H9 (cell line): ENCODE measurements at regions not wholly inside any gene's neighbourhood (a gene's known extent, or its start where the extent isn't known, plus 50 kb on each side); places are given as distances from the start of the nearest gene placed in this dataset.

Source experiments
- DNase-seq: peaks from one replicate; pipeline ENCODE4 v3.0.0-alpha.2; 2017
- H2AFZ ChIP-seq: one replicate; pipeline ENCODE4 v1.6.1; 2013; ENCODE audit warnings: mild to moderate bottlenecking, low read length, control low read depth, moderate library complexity
- H2AK5ac ChIP-seq: 2 replicates; pipeline ENCODE4 v1.6.1; 2013; ENCODE audit warnings: low read length, control low read depth, mixed read lengths; ENCODE audit not compliant: insufficient read length
- H2BK120ac ChIP-seq: one replicate; pipeline ENCODE4 v1.6.1; 2013; ENCODE audit warnings: low read depth, mild to moderate bottlenecking, low read length, control low read depth, inconsistent platforms; ENCODE audit not compliant: poor library complexity, severe bottlenecking
- H2BK12ac ChIP-seq: 2 replicates; pipeline ENCODE4 v1.6.1; 2013; ENCODE audit warnings: low read length, control low read depth, mixed read lengths, low read depth; ENCODE audit not compliant: insufficient read length
- H2BK15ac ChIP-seq: 2 replicates; pipeline ENCODE4 v1.6.1; 2013; ENCODE audit warnings: low read depth, low read length, control low read depth
- H2BK20ac ChIP-seq: one replicate; pipeline ENCODE4 v1.6.1; 2013; ENCODE audit warnings: low read depth, mild to moderate bottlenecking, low read length, control low read depth, inconsistent platforms; ENCODE audit not compliant: poor library complexity, severe bottlenecking
- H2BK5ac ChIP-seq: 2 replicates; pipeline ENCODE4 v1.6.1; 2013; ENCODE audit warnings: low read length, control low read depth, mixed read lengths; ENCODE audit not compliant: insufficient read length
- H3K14ac ChIP-seq: 2 replicates; pipeline ENCODE4 v1.6.1; 2013; ENCODE audit warnings: low read length, control low read depth; ENCODE audit not compliant: insufficient read depth
- H3K18ac ChIP-seq: 2 replicates; pipeline ENCODE4 v1.6.1; 2013; ENCODE audit warnings: low read depth, mild to moderate bottlenecking, mixed read lengths, low read length, control low read depth; ENCODE audit not compliant: insufficient read length
- H3K23ac ChIP-seq: 2 replicates; pipeline ENCODE4 v1.6.1; 2013; ENCODE audit warnings: low read length, control low read depth, mixed read lengths, low read depth; ENCODE audit not compliant: insufficient read length
- H3K23me2 ChIP-seq: 2 replicates; pipeline ENCODE4 v1.6.1; 2013; ENCODE audit warnings: low read depth, mild to moderate bottlenecking, mixed read lengths, low read length, control low read depth; ENCODE audit not compliant: insufficient read length, poor library complexity, severe bottlenecking
- H3K27ac ChIP-seq: 2 replicates; pipeline ENCODE4 v1.5.1; 2013; ENCODE audit warnings: low read length, control low read depth, mixed read lengths, low read depth; ENCODE audit not compliant: insufficient read length
- H3K27me3 ChIP-seq: 2 replicates; pipeline ENCODE4 v1.6.1; 2013; ENCODE audit warnings: low read length, control low read depth, inconsistent platforms; ENCODE audit not compliant: insufficient read depth
- H3K4ac ChIP-seq: 2 replicates; pipeline ENCODE4 v1.6.1; 2013; ENCODE audit warnings: low read depth, mild to moderate bottlenecking, control low read depth, inconsistent platforms, low read length, moderate library complexity
- H3K4me1 ChIP-seq: 2 replicates; pipeline ENCODE4 v1.6.1; 2013; ENCODE audit warnings: low read length, control low read depth, inconsistent platforms; ENCODE audit not compliant: insufficient read depth
- H3K4me2 ChIP-seq: 2 replicates; pipeline ENCODE4 v1.6.1; 2013; ENCODE audit warnings: low read length, control low read depth, mixed read lengths; ENCODE audit not compliant: insufficient read length, insufficient read depth
- H3K56ac ChIP-seq: 2 replicates; pipeline ENCODE4 v1.6.1; 2013; ENCODE audit warnings: low read depth, mild to moderate bottlenecking, mixed read lengths, low read length, control low read depth; ENCODE audit not compliant: insufficient read length
- H3K79me1 ChIP-seq: 2 replicates; pipeline ENCODE4 v1.6.1; 2013; ENCODE audit warnings: low read depth, mild to moderate bottlenecking, moderate library complexity, low read length, control low read depth, inconsistent platforms; ENCODE audit not compliant: insufficient read depth, poor library complexity, severe bottlenecking
- H3K79me2 ChIP-seq: 2 replicates; pipeline ENCODE4 v1.6.1; 2013; ENCODE audit warnings: low read length, control low read depth, inconsistent platforms; ENCODE audit not compliant: insufficient read depth
- H3K9ac ChIP-seq: 2 replicates; pipeline ENCODE4 v1.6.1; 2013; ENCODE audit warnings: low read length, control low read depth, mixed read lengths; ENCODE audit not compliant: insufficient read length; ENCODE audit errors: extremely low read depth
- H3K9me3 ChIP-seq: one replicate; pipeline ENCODE4 v1.6.1; 2013; ENCODE audit warnings: low read depth, low read length, inconsistent platforms; ENCODE audit not compliant: control insufficient read depth
- H3T11ph ChIP-seq: one replicate; pipeline ENCODE4 v1.6.1; 2013; ENCODE audit warnings: mild to moderate bottlenecking, low read length, control low read depth, inconsistent platforms
- H4K20me1 ChIP-seq: one replicate; pipeline ENCODE4 v1.6.1; 2013; ENCODE audit not compliant: control insufficient read depth, insufficient read length, insufficient read depth
- H4K5ac ChIP-seq: 2 replicates; pipeline ENCODE4 v1.6.1; 2013; ENCODE audit warnings: low read depth, mild to moderate bottlenecking, mixed read lengths, low read length, control low read depth; ENCODE audit not compliant: insufficient read length
- H4K8ac ChIP-seq: replicated peaks from 2 replicates; pipeline ENCODE4 v1.6.1; 2013; ENCODE audit warnings: low read length, control low read depth, mixed read lengths, low read depth; ENCODE audit not compliant: insufficient read length
- H4K91ac ChIP-seq: 2 replicates; pipeline ENCODE4 v1.6.1; 2013; ENCODE audit warnings: low read depth, mild to moderate bottlenecking, moderate library complexity, mixed read lengths, low read length, control low read depth; ENCODE audit not compliant: insufficient read length
- H3K27ac Mint-ChIP-seq, 3 experiments: 2 replicates in 2 of 3; 3 replicates in 1 of 3; pipeline ENCODE4 v1.8.0; 2020 to 2021; ENCODE audit warnings: mixed read lengths in 3 of 3, mild to moderate bottlenecking in 1 of 3, moderate library complexity in 1 of 3
- H3K27me3 Mint-ChIP-seq: 2 replicates; pipeline ENCODE4 v1.8.0; 2021; ENCODE audit warnings: low read depth, mild to moderate bottlenecking, moderate library complexity, mixed read lengths
- H3K36me3 Mint-ChIP-seq, 3 experiments: 2 replicates in 2 of 3; 3 replicates in 1 of 3; pipeline ENCODE4 v1.8.0; 2020 to 2021; ENCODE audit warnings: low read depth in 3 of 3, mixed read lengths in 3 of 3; ENCODE audit not compliant: insufficient read depth in 1 of 3
- H3K4me1 Mint-ChIP-seq, 2 experiments: 2 replicates each; pipeline ENCODE4 v1.8.0; 2020; ENCODE audit warnings: mixed read lengths in 2 of 2
- H3K4me3 Mint-ChIP-seq, 2 experiments: 2 replicates in 1 of 2; 3 replicates in 1 of 2; pipeline ENCODE4 v1.8.0; 2020 to 2021; ENCODE audit warnings: mild to moderate bottlenecking in 2 of 2, mixed read lengths in 2 of 2, moderate library complexity in 1 of 2
- H3K9me3 Mint-ChIP-seq, 2 experiments: 2 replicates in 1 of 2; 3 replicates in 1 of 2; pipeline ENCODE4 v1.8.0; 2020; ENCODE audit warnings: mild to moderate bottlenecking in 2 of 2, mixed read lengths in 2 of 2, moderate library complexity in 1 of 2
- CTCF ChIP-seq: fragments of 200-600 bp; sonication (generic); conservative IDR thresholded peaks from 3 replicates; pipeline ENCODE4 v1.8.0; 2021; ENCODE audit warnings: antibody characterized with exemption, mild to moderate bottlenecking
- WGBS: extraction: QIAGEN DNeasy Blood & Tissue Kit; methylation state at CpG from one replicate; pipeline ENCODE4 v1.1.7; 2013; ENCODE audit warnings: missing lambda C conversion rate, low lambda C conversion rate, mixed read lengths; ENCODE audit not compliant: insufficient read length; ENCODE audit errors: extremely low coverage; 5-methylcytosine and 5-hydroxymethylcytosine counted together

GRCh38 chr5:142400415-142400814, 75.6 kb upstream of the SPRY4 start:
- H3K27ac ChIP-seq: no peak overlapping the region
- no peak overlapping the region for H3T11ph ChIP-seq
- TF ChIP-seq CTCF: no peak
- no peaks in the 10 kb centered on the region for H3K79me1 ChIP-seq
- H3K27me3 ChIP-seq: no peaks in the 10 kb centered on the region
- H3K36me3 Mint-ChIP-seq: peaks cover 16 to 18% (median 18%) of the 10 kb centered on the region in 3 experiments; a peak in 6 of 7 replicates
- H4K5ac ChIP-seq: no peak overlapping the region
- no peak overlapping the region for H4K8ac ChIP-seq
- no peak overlapping the region for H3K4me2 ChIP-seq
- no peak overlapping the region for H3K56ac ChIP-seq
- H3K27ac Mint-ChIP-seq: peak overlapping the region in 1 of 3 experiments; percentile 15; a peak in 1 of 7 replicates
- peaks cover 20 to 26% of the 10 kb centered on the region in 2 experiments for H3K4me1 Mint-ChIP-seq
- H3K9me3 ChIP-seq: no peaks in the 10 kb centered on the region
- H2BK120ac ChIP-seq: no peak overlapping the region
- H3K27me3 Mint-ChIP-seq: no peaks in the 10 kb centered on the region
- no peak overlapping the region for H2BK12ac ChIP-seq
- no peak overlapping the region for H2AFZ ChIP-seq
- peaks cover 10% of the 10 kb centered on the region; the same call in 1 of the 2 replicates for H3K4me1 ChIP-seq
- no peak overlapping the region for H4K91ac ChIP-seq
- H2BK20ac ChIP-seq: no peak overlapping the region
- no peak overlapping the region for H3K14ac ChIP-seq
- H4K20me1 ChIP-seq: no peaks in the 10 kb centered on the region
- no peak overlapping the region for H3K4ac ChIP-seq
- H3K79me2 ChIP-seq: no peaks in the 10 kb centered on the region
- H2BK5ac ChIP-seq: no peak overlapping the region
- no peak overlapping the region for H3K18ac ChIP-seq
- H3K23me2 ChIP-seq: no peaks in the 10 kb centered on the region
- H2BK15ac ChIP-seq: no peak overlapping the region
- no peak overlapping the region for H3K9ac ChIP-seq
- peaks cover 10 to 13% of the 10 kb centered on the region in 2 experiments for H3K9me3 Mint-ChIP-seq
- DNase-seq: no peak
- H3K4me3 Mint-ChIP-seq: no peak overlapping the region
- H3K23ac ChIP-seq: no peak overlapping the region
- no CpG with 5 or more reads among the region's 8 CpGs for WGBS
- no peak overlapping the region for H2AK5ac ChIP-seq
